Uterus (tissue), 2 donors: ENCODE measurements at regions not wholly inside any gene's neighbourhood (a gene's known extent, or its start where the extent isn't known, plus 50 kb on each side); places are given as distances from the start of the nearest gene placed in this dataset.

ENCODE experiments used
- POLR2A ChIP-seq, 2 donors: fragments of 450-650 bp; IDR thresholded peaks; one replicate each; pipeline ENCODE4 v1.6.1; 2016; ENCODE audit warnings: antibody characterized with exemption in 2 of 2, mild to moderate bottlenecking in 1 of 2, moderate library complexity in 1 of 2
- TF ChIP-seq, protein P1 (sequence below), 4 experiments: fragments of 200-600 bp in 2 of 4; fragments of 450-650 bp in 2 of 4; sonication (generic) in 2 of 4; IDR thresholded peaks; one replicate each; pipeline ENCODE4 v1.5.1; 2016 to 2019; ENCODE audit warnings: antibody characterized with exemption in 4 of 4, mild to moderate bottlenecking in 2 of 4, moderate library complexity in 1 of 4

DNA sequence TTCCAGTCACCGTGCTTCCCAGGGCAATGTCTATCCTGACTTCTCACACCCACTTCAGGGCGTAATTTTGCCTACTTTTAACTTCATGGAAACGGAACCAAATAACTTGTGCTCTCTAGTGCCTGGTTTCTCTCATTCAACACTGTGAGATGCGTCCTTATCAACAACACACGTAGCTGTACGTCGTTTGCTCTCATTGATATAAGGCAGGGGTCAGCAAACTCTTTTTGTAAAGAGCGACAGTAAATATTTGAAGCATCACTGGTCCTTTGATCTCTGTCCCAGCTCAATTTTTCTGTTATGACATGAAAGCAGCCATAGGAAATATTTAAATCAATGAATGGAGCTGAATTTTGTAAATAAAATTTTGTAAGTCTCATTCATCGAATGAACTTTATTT, 239.3 kb upstream of the KCNG1 start:
- TF ChIP-seq, protein P1, sequence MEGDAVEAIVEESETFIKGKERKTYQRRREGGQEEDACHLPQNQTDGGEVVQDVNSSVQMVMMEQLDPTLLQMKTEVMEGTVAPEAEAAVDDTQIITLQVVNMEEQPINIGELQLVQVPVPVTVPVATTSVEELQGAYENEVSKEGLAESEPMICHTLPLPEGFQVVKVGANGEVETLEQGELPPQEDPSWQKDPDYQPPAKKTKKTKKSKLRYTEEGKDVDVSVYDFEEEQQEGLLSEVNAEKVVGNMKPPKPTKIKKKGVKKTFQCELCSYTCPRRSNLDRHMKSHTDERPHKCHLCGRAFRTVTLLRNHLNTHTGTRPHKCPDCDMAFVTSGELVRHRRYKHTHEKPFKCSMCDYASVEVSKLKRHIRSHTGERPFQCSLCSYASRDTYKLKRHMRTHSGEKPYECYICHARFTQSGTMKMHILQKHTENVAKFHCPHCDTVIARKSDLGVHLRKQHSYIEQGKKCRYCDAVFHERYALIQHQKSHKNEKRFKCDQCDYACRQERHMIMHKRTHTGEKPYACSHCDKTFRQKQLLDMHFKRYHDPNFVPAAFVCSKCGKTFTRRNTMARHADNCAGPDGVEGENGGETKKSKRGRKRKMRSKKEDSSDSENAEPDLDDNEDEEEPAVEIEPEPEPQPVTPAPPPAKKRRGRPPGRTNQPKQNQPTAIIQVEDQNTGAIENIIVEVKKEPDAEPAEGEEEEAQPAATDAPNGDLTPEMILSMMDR (IDR thresholded peaks at IDR 0.05), result no peak
- no peak for TF ChIP-seq POLR2A (IDR thresholded peaks at IDR 0.05)
